ENCODE measurements at regions not wholly inside any gene's neighbourhood (a gene's known extent, or its start where the extent isn't known, plus 50 kb on each side); places are given as distances from the start of the nearest gene placed in this dataset.

GRCh38 chr1:228913626-228914414 lies 178.5 kb downstream of the RHOU start:
- peaks cover 7% of the 10 kb centered on the region for H3K9me3 ChIP-seq (ENCODE audit: control insufficient read depth, insufficient read depth, low read length)
- CTCF ChIA-PET: no interaction called here
- POLR2A ChIA-PET: no interaction called here
- no peak overlapping the region for H3K4me3 ChIP-seq (ENCODE audit: low read depth, low read length)
- TF ChIP-seq, protein P1, sequence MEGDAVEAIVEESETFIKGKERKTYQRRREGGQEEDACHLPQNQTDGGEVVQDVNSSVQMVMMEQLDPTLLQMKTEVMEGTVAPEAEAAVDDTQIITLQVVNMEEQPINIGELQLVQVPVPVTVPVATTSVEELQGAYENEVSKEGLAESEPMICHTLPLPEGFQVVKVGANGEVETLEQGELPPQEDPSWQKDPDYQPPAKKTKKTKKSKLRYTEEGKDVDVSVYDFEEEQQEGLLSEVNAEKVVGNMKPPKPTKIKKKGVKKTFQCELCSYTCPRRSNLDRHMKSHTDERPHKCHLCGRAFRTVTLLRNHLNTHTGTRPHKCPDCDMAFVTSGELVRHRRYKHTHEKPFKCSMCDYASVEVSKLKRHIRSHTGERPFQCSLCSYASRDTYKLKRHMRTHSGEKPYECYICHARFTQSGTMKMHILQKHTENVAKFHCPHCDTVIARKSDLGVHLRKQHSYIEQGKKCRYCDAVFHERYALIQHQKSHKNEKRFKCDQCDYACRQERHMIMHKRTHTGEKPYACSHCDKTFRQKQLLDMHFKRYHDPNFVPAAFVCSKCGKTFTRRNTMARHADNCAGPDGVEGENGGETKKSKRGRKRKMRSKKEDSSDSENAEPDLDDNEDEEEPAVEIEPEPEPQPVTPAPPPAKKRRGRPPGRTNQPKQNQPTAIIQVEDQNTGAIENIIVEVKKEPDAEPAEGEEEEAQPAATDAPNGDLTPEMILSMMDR (IDR thresholded peaks at IDR 0.05; ENCODE audit: low read depth, low read length): no peak
- no peaks in the 10 kb centered on the region for H3K27me3 ChIP-seq (ENCODE audit: control insufficient read depth, insufficient read depth, low read length)
- no peak overlapping the region for H3K27ac ChIP-seq (ENCODE audit: low read depth, low read length)
- DNase-seq (ENCODE audit: low read depth, low spot score): no peak

DNA sequence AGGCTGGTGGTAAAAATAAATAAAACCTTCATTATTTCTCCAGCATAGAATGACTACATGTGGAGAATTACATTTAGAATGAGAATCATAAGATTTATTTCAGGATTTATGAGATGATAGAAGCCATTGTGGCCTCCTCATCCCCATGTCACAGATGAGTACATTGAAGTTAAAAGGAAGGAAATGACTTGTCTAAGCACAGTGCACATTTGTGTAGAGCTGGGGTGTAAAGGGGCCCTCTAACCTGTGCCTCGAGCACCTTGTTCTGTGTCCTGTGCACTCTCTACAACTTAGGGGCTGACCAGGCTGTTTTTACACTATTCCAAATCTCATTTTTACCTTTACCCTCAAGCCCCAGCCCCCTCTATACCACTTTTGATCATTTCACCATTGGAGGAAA lies 179.4 kb downstream of the RHOU start:
- Histone ChIP-seq H3K27me3 (ENCODE audit: control insufficient read depth, insufficient read depth, low read length) (no peaks in the 10 kb centered on the region), H3K27ac (ENCODE audit: low read depth, low read length) (no peak overlapping the region), H3K9me3 (ENCODE audit: control insufficient read depth, insufficient read depth, low read length) (peaks cover 7% of the 10 kb centered on the region), H3K4me3 (ENCODE audit: low read depth, low read length) (no peak overlapping the region)
- ChIA-PET POLR2A (no interaction called here), CTCF (no interaction called here)
- DNase-seq (ENCODE audit: low read depth, low spot score): no peak
- TF ChIP-seq, protein P1 (IDR thresholded peaks at IDR 0.05; ENCODE audit: low read depth, low read length): no peak

DNA sequence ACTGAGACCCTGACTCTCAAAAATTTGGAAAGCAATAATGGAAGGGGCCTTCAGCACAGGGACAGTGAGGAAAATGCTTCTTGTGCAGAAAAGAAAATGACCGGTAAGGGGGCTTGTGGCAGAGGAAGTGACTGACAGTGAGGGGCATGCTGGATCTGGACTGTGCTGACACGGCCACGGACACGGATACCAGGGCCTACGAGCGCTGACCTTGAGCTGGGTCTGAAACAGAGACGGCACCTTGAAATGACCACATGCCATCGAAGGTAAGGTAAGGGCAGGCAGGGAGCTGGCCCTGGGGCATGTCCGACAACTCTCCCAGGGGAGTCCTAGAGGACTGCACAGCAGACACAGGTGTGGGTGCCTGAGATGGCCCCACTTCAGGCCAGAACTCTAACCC lies 182.1 kb downstream of the RHOU start:
- CTCF ChIA-PET: no interaction called here
- POLR2A ChIA-PET: no interaction called here
- H3K27ac ChIP-seq (ENCODE audit: low read depth, low read length): no peak overlapping the region
- H3K4me3 ChIP-seq (ENCODE audit: low read depth, low read length): no peak overlapping the region
- no peaks in the 10 kb centered on the region for H3K27me3 ChIP-seq (ENCODE audit: control insufficient read depth, insufficient read depth, low read length)
- no peak for DNase-seq (ENCODE audit: low read depth, low spot score)
- peaks cover 7% of the 10 kb centered on the region for H3K9me3 ChIP-seq (ENCODE audit: control insufficient read depth, insufficient read depth, low read length)
- TF ChIP-seq, protein P1 (IDR thresholded peaks at IDR 0.05; ENCODE audit: low read depth, low read length): no peak

- ChIA-PET CTCF (no interaction called here), POLR2A (no interaction called here)
- Histone ChIP-seq H3K27ac (ENCODE audit: low read depth, low read length) (no peak overlapping the region), H3K27me3 (ENCODE audit: control insufficient read depth, insufficient read depth, low read length) (no peaks in the 10 kb centered on the region), H3K9me3 (ENCODE audit: control insufficient read depth, insufficient read depth, low read length) (peaks cover 7% of the 10 kb centered on the region), H3K4me3 (ENCODE audit: low read depth, low read length) (no peak overlapping the region)
- DNase-seq (ENCODE audit: low read depth, low spot score): no peak
- TF ChIP-seq, protein P1 (IDR thresholded peaks at IDR 0.05; ENCODE audit: low read depth, low read length): no peak
These were observed 182.5 kb downstream of the RHOU start for GRCh38 chr1:228917755-228918154.

GRCh38 chr1:228918335-228918734 lies 183.1 kb downstream of the RHOU start:
- H3K27ac ChIP-seq (ENCODE audit: low read depth, low read length): no peak overlapping the region
- TF ChIP-seq, protein P1 (IDR thresholded peaks at IDR 0.05; ENCODE audit: low read depth, low read length): no peak

More at GRCh38 chr1:228918335-228918734, 183.1 kb downstream of the RHOU start:
- no peak for DNase-seq (ENCODE audit: low read depth, low spot score)
- Histone ChIP-seq H3K4me3 (ENCODE audit: low read depth, low read length) (no peak overlapping the region), H3K9me3 (ENCODE audit: control insufficient read depth, insufficient read depth, low read length) (peaks cover 7% of the 10 kb centered on the region), H3K27me3 (ENCODE audit: control insufficient read depth, insufficient read depth, low read length) (no peaks in the 10 kb centered on the region)
- POLR2A ChIA-PET: no interaction called here
- CTCF ChIA-PET: no interaction called here

Data from AG04450 (cell line).